C4-2B (cell line): ENCODE measurements at regions not wholly inside any gene's neighbourhood (a gene's known extent, or its start where the extent isn't known, plus 50 kb on each side); places are given as distances from the start of the nearest gene placed in this dataset.

Source experiments
- H3K27ac ChIP-seq: fragments of 450-650 bp; 2 replicates; pipeline ENCODE4 v1.5.1; 2017
- CTCF ChIP-seq: fragments of 450-650 bp; conservative IDR thresholded peaks from 2 replicates; pipeline ENCODE4 v1.5.1; 2017; ENCODE audit warnings: mild to moderate bottlenecking
- ZFX ChIP-seq: fragments of 450-650 bp; IDR thresholded peaks from 2 replicates; pipeline ENCODE4 v1.6.1; 2017

- TF ChIP-seq CTCF (no peak), ZFX (no peak)
- no peak overlapping the region for H3K27ac ChIP-seq
Measured at GRCh38 chr6:104574135-104574750, 285.5 kb downstream of the HACE1 start.

GRCh38 chr6:104573350-104573749, 286.4 kb downstream of the HACE1 start:
- TF ChIP-seq ZFX (no peak), CTCF (no peak)
- H3K27ac ChIP-seq, result no peak overlapping the region

GRCh38 chr6:104572901-104573300, 286.8 kb downstream of the HACE1 start:
- no peak for TF ChIP-seq ZFX
- TF ChIP-seq CTCF, result no peak
- no peak overlapping the region for H3K27ac ChIP-seq

- no peak overlapping the region for H3K27ac ChIP-seq
- TF ChIP-seq ZFX, result no peak
- no peak for TF ChIP-seq CTCF
Measured at GRCh38 chr6:104566411-104566810, 293.3 kb downstream of the HACE1 start.

- H3K27ac ChIP-seq, result no peak overlapping the region
- TF ChIP-seq ZFX (no peak), CTCF (no peak)
Measured at GRCh38 chr6:104563306-104563705, 296.4 kb downstream of the HACE1 start.

GRCh38 chr6:104559435-104560202, 300.1 kb downstream of the HACE1 start:
- TF ChIP-seq ZFX, result no peak
- no peak for TF ChIP-seq CTCF

GRCh38 chr6:104558746-104559145, 301.0 kb downstream of the HACE1 start:
- H3K27ac ChIP-seq, result no peak overlapping the region
- TF ChIP-seq CTCF (no peak), ZFX (no peak)

More at GRCh38 chr6:104559435-104560202, 300.1 kb downstream of the HACE1 start:
- H3K27ac ChIP-seq, result no peak overlapping the region
